T-cell (primary cell): ENCODE measurements at regions not wholly inside any gene's neighbourhood (a gene's known extent, or its start where the extent isn't known, plus 50 kb on each side); places are given as distances from the start of the nearest gene placed in this dataset.

Experiments used
- ATAC-seq, 4 experiments: fragments of 200-7000 bp in 3 of 4; fragments of 150-1000 bp in 1 of 4; cut with Tn5 transposase; replicated peaks in 1 of 4; 1 replicate in 3 of 4; 2 replicates in 1 of 4; pipeline ENCODE4 v1.10.0; 2021; ENCODE audit warnings: moderate library complexity in 3 of 4, mild to moderate bottlenecking in 2 of 4, moderate number of reproducible peaks in 1 of 4
- CTCF ChIA-PET, 2 donors: fragments of 300-600 bp; sonication (Branson Sonifier 250); formaldehyde crosslinking; loops; one replicate each; lab custom pipeline; 2022; ENCODE audit warnings: antibody characterized with exemption in 2 of 2; lab: Charles Lee
- POLR2A ChIA-PET, 2 donors: fragments of 300-600 bp; sonication (Branson Sonifier 250); formaldehyde crosslinking; loops; one replicate each; lab custom pipeline; 2022; ENCODE audit warnings: antibody characterized with exemption in 2 of 2; lab: Charles Lee
- DNase-seq, 35 experiments: peaks; one replicate each; pipeline versions ENCODE4 v3.0.0 to v3.0.0-alpha.2; 2013 to 2023
- H3K27ac ChIP-seq: one replicate; pipeline ENCODE4 v1.5.1; 2013; ENCODE audit warnings: low read length
- H3K27me3 ChIP-seq, 2 experiments: replicated peaks in 1 of 2; 1 replicate in 1 of 2; 2 replicates in 1 of 2; pipeline versions ENCODE4 v1.6.1 to v1.7.0; 2013; ENCODE audit warnings: low read length in 1 of 2, mixed read lengths in 1 of 2; ENCODE audit not compliant: control insufficient read depth in 2 of 2, insufficient read depth in 2 of 2; ENCODE audit errors: extremely low read depth in 1 of 2
- H3K36me3 ChIP-seq, 2 donors: 1 replicate in 1 of 2; 2 replicates in 1 of 2; pipeline versions ENCODE4 v1.6.1 to v1.7.0; 2013; ENCODE audit warnings: low read length in 1 of 2; ENCODE audit not compliant: control insufficient read depth in 2 of 2, insufficient read depth in 1 of 2; ENCODE audit errors: extremely low read depth in 1 of 2
- H3K4me1 ChIP-seq, 2 experiments: 1 replicate in 1 of 2; 2 replicates in 1 of 2; pipeline versions ENCODE4 v1.6.1 to v1.7.0; 2013; ENCODE audit warnings: low read length in 2 of 2, mixed read lengths in 1 of 2; ENCODE audit not compliant: insufficient read depth in 2 of 2, control insufficient read depth in 1 of 2; ENCODE audit errors: extremely low read depth in 1 of 2
- H3K4me3 ChIP-seq, 2 donors: 1 replicate in 1 of 2; 2 replicates in 1 of 2; pipeline versions ENCODE4 v1.5.1 to v1.7.0; 2013; ENCODE audit warnings: mild to moderate bottlenecking in 2 of 2, low read length in 1 of 2, moderate library complexity in 1 of 2; ENCODE audit not compliant: control insufficient read depth in 1 of 2; ENCODE audit errors: extremely low read depth in 1 of 2
- H3K9me3 ChIP-seq: 2 replicates; pipeline ENCODE4 v1.7.0; 2013
- H3K27ac Mint-ChIP-seq, 2 donors: one replicate each; pipeline ENCODE4 v1.8.0; 2020 to 2021; ENCODE audit warnings: mild to moderate bottlenecking in 2 of 2, mixed read lengths in 2 of 2
- H3K27me3 Mint-ChIP-seq, 2 donors: one replicate each; pipeline ENCODE4 v1.8.0; 2021 to 2022; ENCODE audit warnings: mixed read lengths in 2 of 2
- H3K36me3 Mint-ChIP-seq: one replicate; pipeline ENCODE4 v1.8.0; 2021; ENCODE audit warnings: mixed read lengths
- H3K4me1 Mint-ChIP-seq, 3 donors: one replicate each; pipeline ENCODE4 v1.8.0; 2020 to 2022; ENCODE audit warnings: mixed read lengths in 3 of 3, mild to moderate bottlenecking in 1 of 3
- H3K4me3 Mint-ChIP-seq, 3 donors: one replicate each; pipeline ENCODE4 v1.8.0; 2020 to 2022; ENCODE audit warnings: mild to moderate bottlenecking in 3 of 3, mixed read lengths in 3 of 3, moderate library complexity in 3 of 3
- H3K9me3 Mint-ChIP-seq, 3 donors: one replicate each; pipeline ENCODE4 v1.8.0; 2020 to 2022; ENCODE audit warnings: mixed read lengths in 3 of 3
- WGBS: methylation state at CpG from one replicate; pipeline ENCODE4 v1.1.5; 2013; ENCODE audit warnings: missing lambda C conversion rate; ENCODE audit not compliant: insufficient coverage; 5-methylcytosine and 5-hydroxymethylcytosine counted together

- no peak for DNase-seq
- no peaks in the 10 kb centered on the region for H3K36me3 ChIP-seq
- H3K27me3 ChIP-seq = no peaks in the 10 kb centered on the region
- Mint-ChIP-seq H3K27me3 (peaks cover 4 to 19% of the 10 kb centered on the region in 2 donors), H3K9me3 (no peaks in the 10 kb centered on the region), H3K4me1 (no peaks in the 10 kb centered on the region), H3K36me3 (no peaks in the 10 kb centered on the region), H3K4me3 (no peak overlapping the region), H3K27ac (no peak overlapping the region)
- 54% methylated on average over 2 of the region's 3 CpGs for WGBS
- no peak overlapping the region for H3K27ac ChIP-seq
- ATAC-seq = no peak
- ChIA-PET CTCF (no interaction called here), POLR2A (no interaction called here)
- no peak overlapping the region for H3K4me3 ChIP-seq
- no peaks in the 10 kb centered on the region for H3K4me1 ChIP-seq
- H3K9me3 ChIP-seq = no peaks in the 10 kb centered on the region
Observed at GRCh38 chr5:6941631-6942030, 228.4 kb downstream of the TENT4A start.

- no peaks in the 10 kb centered on the region for H3K36me3 ChIP-seq
- Mint-ChIP-seq H3K36me3 (no peaks in the 10 kb centered on the region), H3K4me3 (no peak overlapping the region), H3K9me3 (no peaks in the 10 kb centered on the region), H3K27ac (no peak overlapping the region), H3K4me1 (no peaks in the 10 kb centered on the region), H3K27me3 (peaks cover 0 to 5% of the 10 kb centered on the region in 2 donors)
- no peaks in the 10 kb centered on the region for H3K9me3 ChIP-seq
- ChIA-PET CTCF (no interaction called here), POLR2A (no interaction called here)
- H3K27ac ChIP-seq = no peak overlapping the region
- DNase-seq = no peak
- WGBS = 83% methylated on average over 8 of the region's 11 CpGs
- no peak overlapping the region for H3K4me3 ChIP-seq
- no peaks in the 10 kb centered on the region for H3K4me1 ChIP-seq
- ATAC-seq = no peak
- H3K27me3 ChIP-seq = peaks cover 0 to 5% of the 10 kb centered on the region in 2 experiments
Observed at GRCh38 chr5:6943197-6944112, 230.2 kb downstream of the TENT4A start.

- Histone ChIP-seq H3K27ac (no peak overlapping the region), H3K9me3 (no peaks in the 10 kb centered on the region), H3K4me3 (no peak overlapping the region), H3K4me1 (no peaks in the 10 kb centered on the region), H3K36me3 (no peaks in the 10 kb centered on the region), H3K27me3 (peaks cover 0 to 17% of the 10 kb centered on the region in 2 experiments)
- H3K27ac Mint-ChIP-seq = no peak overlapping the region
- H3K4me1 Mint-ChIP-seq = no peaks in the 10 kb centered on the region
- POLR2A ChIA-PET = no interaction called here
- no peak overlapping the region for H3K4me3 Mint-ChIP-seq
- no CpG with 5 or more reads among the region's 2 CpGs for WGBS
- CTCF ChIA-PET = no interaction called here
- H3K9me3 Mint-ChIP-seq = no peaks in the 10 kb centered on the region
- DNase-seq (no peak), ATAC-seq (no peak)
- no peaks in the 10 kb centered on the region for H3K36me3 Mint-ChIP-seq
- peaks cover 4 to 19% of the 10 kb centered on the region in 2 donors for H3K27me3 Mint-ChIP-seq
Observed at GRCh38 chr5:6948562-6948961, 235.3 kb downstream of the TENT4A start.

- ChIA-PET POLR2A (no interaction called here), CTCF (no interaction called here)
- 70% methylated on average over 1 of the region's 3 CpGs for WGBS
- DNase-seq (no peak), ATAC-seq (no peak)
- no peak overlapping the region for H3K4me3 Mint-ChIP-seq
- H3K36me3 Mint-ChIP-seq = no peaks in the 10 kb centered on the region
- no peaks in the 10 kb centered on the region for H3K4me1 Mint-ChIP-seq
- H3K9me3 Mint-ChIP-seq = peaks cover 0 to 2% (median 0%) of the 10 kb centered on the region in 3 donors
- Histone ChIP-seq H3K9me3 (no peaks in the 10 kb centered on the region), H3K4me1 (no peaks in the 10 kb centered on the region), H3K27ac (no peak overlapping the region), H3K27me3 (peaks cover 0 to 17% of the 10 kb centered on the region in 2 experiments), H3K4me3 (no peak overlapping the region), H3K36me3 (no peaks in the 10 kb centered on the region)
- H3K27me3 Mint-ChIP-seq = peaks cover 4 to 22% of the 10 kb centered on the region in 2 donors
- no peak overlapping the region for H3K27ac Mint-ChIP-seq
Observed at GRCh38 chr5:6949230-6949629, 236.0 kb downstream of the TENT4A start.

GRCh38 chr5:6950250-6950649, 237.0 kb downstream of the TENT4A start:
- Mint-ChIP-seq H3K27me3 (peaks cover 4 to 22% of the 10 kb centered on the region in 2 donors), H3K27ac (no peak overlapping the region), H3K36me3 (no peaks in the 10 kb centered on the region), H3K9me3 (peaks cover 0 to 3% (median 0%) of the 10 kb centered on the region in 3 donors), H3K4me1 (no peaks in the 10 kb centered on the region), H3K4me3 (no peak overlapping the region)
- DNase-seq = no peak
- ChIA-PET POLR2A (no interaction called here), CTCF (no interaction called here)
- ATAC-seq = no peak
- H3K27ac ChIP-seq = no peak overlapping the region
- H3K4me3 ChIP-seq = no peak overlapping the region
- no peaks in the 10 kb centered on the region for H3K36me3 ChIP-seq
- peaks cover 0 to 17% of the 10 kb centered on the region in 2 experiments for H3K27me3 ChIP-seq
- WGBS = 30% methylated on average over 2 of the region's 2 CpGs
- no peaks in the 10 kb centered on the region for H3K4me1 ChIP-seq
- no peaks in the 10 kb centered on the region for H3K9me3 ChIP-seq

GRCh38 chr5:6950860-6951259, 237.6 kb downstream of the TENT4A start:
- peaks cover 0 to 3% (median 0%) of the 10 kb centered on the region in 3 donors for H3K9me3 Mint-ChIP-seq
- no peak overlapping the region for H3K4me3 Mint-ChIP-seq
- no peak overlapping the region for H3K27ac Mint-ChIP-seq
- H3K4me3 ChIP-seq = no peak overlapping the region
- no peaks in the 10 kb centered on the region for H3K36me3 ChIP-seq
- ChIA-PET CTCF (no interaction called here), POLR2A (no interaction called here)
- H3K27ac ChIP-seq = no peak overlapping the region
- no CpG with 5 or more reads among the region's 5 CpGs for WGBS
- no peaks in the 10 kb centered on the region for H3K4me1 Mint-ChIP-seq
- peaks cover 0 to 17% of the 10 kb centered on the region in 2 experiments for H3K27me3 ChIP-seq
- ATAC-seq (no peak), DNase-seq (no peak)
- no peaks in the 10 kb centered on the region for H3K4me1 ChIP-seq
- H3K9me3 ChIP-seq = no peaks in the 10 kb centered on the region
- peaks cover 4 to 22% of the 10 kb centered on the region in 2 donors for H3K27me3 Mint-ChIP-seq
- H3K36me3 Mint-ChIP-seq = no peaks in the 10 kb centered on the region
